ENCODE measurements at regions not wholly inside any gene's neighbourhood (a gene's known extent, or its start where the extent isn't known, plus 50 kb on each side); places are given as distances from the start of the nearest gene placed in this dataset.

DNA sequence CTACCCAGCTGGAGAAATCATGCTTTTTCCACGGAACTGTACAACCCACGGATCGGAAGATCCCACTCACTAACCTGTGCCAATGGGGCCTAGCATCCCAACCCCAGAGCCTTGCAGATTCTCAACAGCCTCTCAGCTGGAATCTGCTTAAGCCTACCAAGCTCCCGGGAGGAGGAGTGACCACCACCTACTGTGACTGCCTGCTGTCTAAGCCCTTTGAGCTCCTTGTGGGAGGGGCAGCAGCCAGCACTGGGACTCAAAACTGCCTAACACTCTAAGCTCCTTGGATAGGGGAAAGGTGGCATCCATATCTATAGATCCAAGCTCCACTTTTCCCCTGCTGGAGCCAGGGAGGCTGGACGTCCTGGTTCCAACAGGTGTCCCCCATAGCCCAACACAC is 254.4 kb upstream of the CNTNAP2 start:
- Histone ChIP-seq H3K4me1 (no peaks in the 10 kb centered on the region), H3K4me3 (no peak overlapping the region), H3K9me3 (replicated peaks) (peaks cover 49% of the 10 kb centered on the region), H3K36me3 (no peaks in the 10 kb centered on the region), H3K27ac (replicated peaks) (no peak overlapping the region), H3K27me3 (ENCODE audit: low read depth) (no peaks in the 10 kb centered on the region)
- DNase-seq, result no peak
- TF ChIP-seq, protein P1, sequence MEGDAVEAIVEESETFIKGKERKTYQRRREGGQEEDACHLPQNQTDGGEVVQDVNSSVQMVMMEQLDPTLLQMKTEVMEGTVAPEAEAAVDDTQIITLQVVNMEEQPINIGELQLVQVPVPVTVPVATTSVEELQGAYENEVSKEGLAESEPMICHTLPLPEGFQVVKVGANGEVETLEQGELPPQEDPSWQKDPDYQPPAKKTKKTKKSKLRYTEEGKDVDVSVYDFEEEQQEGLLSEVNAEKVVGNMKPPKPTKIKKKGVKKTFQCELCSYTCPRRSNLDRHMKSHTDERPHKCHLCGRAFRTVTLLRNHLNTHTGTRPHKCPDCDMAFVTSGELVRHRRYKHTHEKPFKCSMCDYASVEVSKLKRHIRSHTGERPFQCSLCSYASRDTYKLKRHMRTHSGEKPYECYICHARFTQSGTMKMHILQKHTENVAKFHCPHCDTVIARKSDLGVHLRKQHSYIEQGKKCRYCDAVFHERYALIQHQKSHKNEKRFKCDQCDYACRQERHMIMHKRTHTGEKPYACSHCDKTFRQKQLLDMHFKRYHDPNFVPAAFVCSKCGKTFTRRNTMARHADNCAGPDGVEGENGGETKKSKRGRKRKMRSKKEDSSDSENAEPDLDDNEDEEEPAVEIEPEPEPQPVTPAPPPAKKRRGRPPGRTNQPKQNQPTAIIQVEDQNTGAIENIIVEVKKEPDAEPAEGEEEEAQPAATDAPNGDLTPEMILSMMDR (IDR thresholded peaks at IDR 0.05; ENCODE audit: borderline replicate concordance), result no peak
- intact Hi-C loops (cut with micrococcal nuclease), result no loop called here

DNA sequence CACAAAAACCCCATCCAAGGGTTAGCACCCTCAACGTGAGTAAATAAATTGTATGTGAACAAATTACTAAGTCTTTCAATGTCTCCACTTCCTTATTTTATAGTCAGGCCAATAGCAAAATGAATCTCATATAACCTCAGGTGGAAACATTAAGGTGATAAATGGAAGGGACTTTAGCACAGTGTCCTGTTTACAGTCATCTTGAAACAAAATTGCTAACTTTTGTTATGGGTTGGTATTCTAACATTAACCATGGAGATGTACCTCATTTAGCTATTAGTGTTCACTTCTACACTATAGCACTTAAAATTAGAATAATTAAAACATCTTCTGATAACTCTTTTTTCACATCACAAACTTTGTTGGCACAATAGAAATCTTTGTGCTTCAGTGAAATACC is 255.8 kb upstream of the CNTNAP2 start:
- H3K4me1 ChIP-seq, result no peaks in the 10 kb centered on the region
- no peak for DNase-seq
- no peak overlapping the region for H3K27ac ChIP-seq (replicated peaks)
- H3K4me3 ChIP-seq, result no peak overlapping the region
- H3K36me3 ChIP-seq, result no peaks in the 10 kb centered on the region
- intact Hi-C loops (cut with micrococcal nuclease), result no loop called here
- no peaks in the 10 kb centered on the region for H3K27me3 ChIP-seq (ENCODE audit: low read depth)
- TF ChIP-seq, protein P1 (IDR thresholded peaks at IDR 0.05; ENCODE audit: borderline replicate concordance), result no peak
- H3K9me3 ChIP-seq (replicated peaks), result peaks cover 45% of the 10 kb centered on the region

DNA sequence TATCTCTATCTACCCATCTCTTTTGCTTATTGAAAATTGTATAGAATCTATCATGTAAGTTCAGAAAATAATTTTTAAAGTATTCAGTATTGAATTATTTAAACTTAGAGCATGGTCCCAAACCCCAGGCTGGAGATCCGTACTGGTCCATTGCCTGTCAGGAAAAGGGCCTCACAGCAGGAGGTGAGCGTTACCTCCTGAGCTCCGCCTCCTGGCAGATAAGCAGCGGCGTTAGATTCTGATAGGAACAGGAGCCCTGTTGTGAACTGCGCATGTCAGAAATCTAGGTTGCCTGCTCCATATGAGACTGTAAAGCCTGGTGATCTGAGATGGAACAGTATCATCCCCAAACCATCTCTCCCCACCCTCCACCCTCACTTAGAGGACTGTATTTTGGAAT is 266.0 kb upstream of the CNTNAP2 start:
- Histone ChIP-seq H3K4me3 (no peak overlapping the region), H3K4me1 (no peaks in the 10 kb centered on the region), H3K27me3 (ENCODE audit: low read depth) (no peaks in the 10 kb centered on the region), H3K9me3 (replicated peaks) (peaks cover 24% of the 10 kb centered on the region), H3K27ac (replicated peaks) (no peak overlapping the region), H3K36me3 (no peaks in the 10 kb centered on the region)
- no peak for DNase-seq
- intact Hi-C loops (cut with micrococcal nuclease), result no loop called here
- TF ChIP-seq, protein P1 (IDR thresholded peaks at IDR 0.05; ENCODE audit: borderline replicate concordance), result no peak

DNA sequence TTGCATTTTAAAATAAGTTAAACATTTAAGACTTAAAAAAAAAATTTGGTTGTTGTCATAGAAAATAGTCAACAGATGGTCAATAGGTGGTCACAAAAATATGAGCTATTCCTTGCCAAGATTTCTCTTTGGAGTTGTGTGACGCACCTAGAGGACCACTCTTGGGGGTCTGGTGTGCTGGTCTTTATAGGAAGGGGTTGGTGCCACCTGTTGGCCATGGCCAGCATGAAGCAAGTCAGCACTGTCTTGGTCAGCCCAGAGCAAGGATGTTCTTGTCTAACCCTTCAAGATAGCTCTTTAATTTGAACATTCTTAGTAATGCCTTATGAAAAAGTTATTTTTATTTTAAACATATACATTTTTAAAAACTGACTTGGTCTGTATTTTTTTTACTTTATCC is 267.9 kb upstream of the CNTNAP2 start:
- intact Hi-C loops (cut with micrococcal nuclease), result no loop called here
- TF ChIP-seq, protein P1 (IDR thresholded peaks at IDR 0.05; ENCODE audit: borderline replicate concordance), result peak; percentile 18
- no peak overlapping the region for H3K4me3 ChIP-seq
- H3K27me3 ChIP-seq (ENCODE audit: low read depth), result no peaks in the 10 kb centered on the region
- no peaks in the 10 kb centered on the region for H3K36me3 ChIP-seq
- no peak overlapping the region for H3K27ac ChIP-seq (replicated peaks)
- H3K4me1 ChIP-seq, result no peaks in the 10 kb centered on the region
- peaks cover 9% of the 10 kb centered on the region for H3K9me3 ChIP-seq (replicated peaks)
- DNase-seq, result no peak

DNA sequence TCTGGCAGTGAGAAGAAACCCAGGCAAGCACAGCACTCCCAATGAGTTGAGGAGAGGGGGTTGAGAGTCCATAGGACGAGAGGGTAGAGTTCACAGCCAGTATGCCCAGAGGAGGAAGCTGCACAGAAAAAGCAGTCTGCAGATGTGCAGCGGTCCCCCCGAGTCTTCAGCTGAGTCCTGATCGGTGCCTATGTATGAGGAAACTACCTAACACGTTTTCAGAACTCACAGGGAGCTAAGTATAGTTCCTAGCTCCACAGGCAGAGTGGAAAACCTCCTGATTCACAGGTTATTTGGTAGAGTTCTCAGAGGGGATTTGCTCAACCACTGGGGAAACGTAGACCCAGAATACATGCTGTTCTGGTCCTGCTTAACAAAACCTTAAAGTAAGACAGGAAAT is 271.3 kb upstream of the CNTNAP2 start:
- intact Hi-C loops (cut with micrococcal nuclease), result no loop called here
- TF ChIP-seq, protein P1 (IDR thresholded peaks at IDR 0.05; ENCODE audit: borderline replicate concordance), result no peak
- H3K4me3 ChIP-seq, result no peak overlapping the region

DNA sequence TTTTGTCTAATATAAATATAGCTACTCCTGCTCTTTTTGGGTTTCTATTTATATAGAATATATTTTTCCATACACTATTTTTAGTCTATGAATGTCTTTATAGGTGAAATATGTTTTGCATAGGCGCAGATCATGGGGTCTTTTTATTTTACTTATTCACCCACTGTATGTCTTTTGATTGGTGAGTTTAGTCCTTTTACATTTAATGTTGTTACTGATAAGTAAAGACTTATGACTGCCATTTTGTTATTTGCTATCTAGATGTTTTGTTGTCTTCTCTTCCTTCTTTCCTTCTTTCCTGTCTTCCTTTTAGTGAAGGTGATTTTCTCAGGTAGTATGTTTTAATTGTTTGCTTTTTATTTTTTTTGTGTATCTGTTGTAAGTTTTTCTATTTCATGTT is 276.8 kb upstream of the CNTNAP2 start:
- no peaks in the 10 kb centered on the region for H3K36me3 ChIP-seq
- DNase-seq, result no peak
- H3K9me3 ChIP-seq (replicated peaks), result peaks cover 37% of the 10 kb centered on the region
- no peaks in the 10 kb centered on the region for H3K27me3 ChIP-seq (ENCODE audit: low read depth)
- TF ChIP-seq, protein P1 (IDR thresholded peaks at IDR 0.05; ENCODE audit: borderline replicate concordance), result no peak
- H3K27ac ChIP-seq (replicated peaks), result no peak overlapping the region
- H3K4me1 ChIP-seq, result no peaks in the 10 kb centered on the region
- no peak overlapping the region for H3K4me3 ChIP-seq
- intact Hi-C loops (cut with micrococcal nuclease), result no loop called here

More for the DNA sequence above, 271.3 kb upstream of the CNTNAP2 start:
- no peaks in the 10 kb centered on the region for H3K36me3 ChIP-seq
- DNase-seq, result no peak
- peaks cover 4% of the 10 kb centered on the region for H3K9me3 ChIP-seq (replicated peaks)
- no peak overlapping the region for H3K27ac ChIP-seq (replicated peaks)
- H3K27me3 ChIP-seq (ENCODE audit: low read depth), result no peaks in the 10 kb centered on the region
- H3K4me1 ChIP-seq, result no peaks in the 10 kb centered on the region
